OCI-LY3 (cell line): ENCODE measurements at regions not wholly inside any gene's neighbourhood (a gene's known extent, or its start where the extent isn't known, plus 50 kb on each side); places are given as distances from the start of the nearest gene placed in this dataset.

ENCODE experiments used
- EZH2phosphoT487 ChIP-seq: fragments of 200-600 bp; shearing (Covaris generic); IDR thresholded peaks from 2 replicates; pipeline ENCODE4 v1.6.1; 2018; ENCODE audit warnings: antibody characterized with exemption, mixed run types, low read depth
- TF ChIP-seq, protein P1 (sequence below): fragments of 200-600, 300-600 bp; sonication (generic); IDR thresholded peaks from 2 replicates; pipeline ENCODE4 v1.5.1; 2014; ENCODE audit warnings: antibody characterized with exemption, low read length, low read depth

DNA sequence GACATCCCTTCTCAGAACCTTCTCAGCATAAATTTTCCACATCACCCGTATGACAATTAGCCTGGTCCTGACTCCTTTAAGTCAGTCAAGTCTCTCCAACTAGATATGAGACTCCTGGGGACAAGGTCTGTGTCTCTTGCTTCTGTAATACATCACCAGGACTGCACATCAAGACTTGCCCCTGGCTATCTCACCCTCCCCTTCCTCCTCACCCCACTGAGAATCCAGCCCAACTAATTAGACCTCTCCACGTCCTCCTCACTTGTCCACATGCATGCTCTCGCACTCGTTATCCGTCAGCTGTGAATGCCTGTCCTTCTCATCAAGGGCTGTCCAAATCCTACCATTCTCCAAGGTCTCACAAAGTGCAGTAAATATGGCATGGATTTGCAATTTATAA, 542.8 kb downstream of the PTPRU start:
- TF ChIP-seq, protein P1, sequence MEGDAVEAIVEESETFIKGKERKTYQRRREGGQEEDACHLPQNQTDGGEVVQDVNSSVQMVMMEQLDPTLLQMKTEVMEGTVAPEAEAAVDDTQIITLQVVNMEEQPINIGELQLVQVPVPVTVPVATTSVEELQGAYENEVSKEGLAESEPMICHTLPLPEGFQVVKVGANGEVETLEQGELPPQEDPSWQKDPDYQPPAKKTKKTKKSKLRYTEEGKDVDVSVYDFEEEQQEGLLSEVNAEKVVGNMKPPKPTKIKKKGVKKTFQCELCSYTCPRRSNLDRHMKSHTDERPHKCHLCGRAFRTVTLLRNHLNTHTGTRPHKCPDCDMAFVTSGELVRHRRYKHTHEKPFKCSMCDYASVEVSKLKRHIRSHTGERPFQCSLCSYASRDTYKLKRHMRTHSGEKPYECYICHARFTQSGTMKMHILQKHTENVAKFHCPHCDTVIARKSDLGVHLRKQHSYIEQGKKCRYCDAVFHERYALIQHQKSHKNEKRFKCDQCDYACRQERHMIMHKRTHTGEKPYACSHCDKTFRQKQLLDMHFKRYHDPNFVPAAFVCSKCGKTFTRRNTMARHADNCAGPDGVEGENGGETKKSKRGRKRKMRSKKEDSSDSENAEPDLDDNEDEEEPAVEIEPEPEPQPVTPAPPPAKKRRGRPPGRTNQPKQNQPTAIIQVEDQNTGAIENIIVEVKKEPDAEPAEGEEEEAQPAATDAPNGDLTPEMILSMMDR = no peak
- no peak for TF ChIP-seq EZH2phosphoT487
